ENCODE measurements at regions not wholly inside any gene's neighbourhood (a gene's known extent, or its start where the extent isn't known, plus 50 kb on each side); places are given as distances from the start of the nearest gene placed in this dataset.

GRCh38 chr4:11730545-11730944 is 301.9 kb upstream of the HS3ST1 start:
- TF ChIP-seq, protein P1, sequence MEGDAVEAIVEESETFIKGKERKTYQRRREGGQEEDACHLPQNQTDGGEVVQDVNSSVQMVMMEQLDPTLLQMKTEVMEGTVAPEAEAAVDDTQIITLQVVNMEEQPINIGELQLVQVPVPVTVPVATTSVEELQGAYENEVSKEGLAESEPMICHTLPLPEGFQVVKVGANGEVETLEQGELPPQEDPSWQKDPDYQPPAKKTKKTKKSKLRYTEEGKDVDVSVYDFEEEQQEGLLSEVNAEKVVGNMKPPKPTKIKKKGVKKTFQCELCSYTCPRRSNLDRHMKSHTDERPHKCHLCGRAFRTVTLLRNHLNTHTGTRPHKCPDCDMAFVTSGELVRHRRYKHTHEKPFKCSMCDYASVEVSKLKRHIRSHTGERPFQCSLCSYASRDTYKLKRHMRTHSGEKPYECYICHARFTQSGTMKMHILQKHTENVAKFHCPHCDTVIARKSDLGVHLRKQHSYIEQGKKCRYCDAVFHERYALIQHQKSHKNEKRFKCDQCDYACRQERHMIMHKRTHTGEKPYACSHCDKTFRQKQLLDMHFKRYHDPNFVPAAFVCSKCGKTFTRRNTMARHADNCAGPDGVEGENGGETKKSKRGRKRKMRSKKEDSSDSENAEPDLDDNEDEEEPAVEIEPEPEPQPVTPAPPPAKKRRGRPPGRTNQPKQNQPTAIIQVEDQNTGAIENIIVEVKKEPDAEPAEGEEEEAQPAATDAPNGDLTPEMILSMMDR (IDR thresholded peaks at IDR 0.05) = no peak
- TF ChIP-seq POLR2A (IDR thresholded peaks at IDR 0.05) = no peak
